GM21360 (cell line): ENCODE measurements at regions not wholly inside any gene's neighbourhood (a gene's known extent, or its start where the extent isn't known, plus 50 kb on each side); places are given as distances from the start of the nearest gene placed in this dataset.
A peak's percentile ranks its signal among the peaks of the same experiment; 100 is the strongest.
"Not testable (repeated sequence)": the region's sequence is repeated elsewhere in the genome, so short reads cannot be mapped to it uniquely, and the experiment has no call there.

Experiments used
- ATAC-seq: cut with Tn5 transposase; IDR thresholded peaks from one replicate; pipeline ENCODE4 v1.9.1; 2021; ENCODE audit warnings: mild to moderate bottlenecking, moderate library complexity; ENCODE audit not compliant: unreplicated experiment

GRCh38 chr15:60254416-60254815, 143.4 kb downstream of the ANXA2 start:
- ATAC-seq: no peak

- ATAC-seq: peak; percentile 90
Measured at GRCh38 chr15:60255390-60255789, 142.4 kb downstream of the ANXA2 start.

GRCh38 chr15:60257591-60258159, 140.1 kb downstream of the ANXA2 start:
- no peak for ATAC-seq

DNA sequence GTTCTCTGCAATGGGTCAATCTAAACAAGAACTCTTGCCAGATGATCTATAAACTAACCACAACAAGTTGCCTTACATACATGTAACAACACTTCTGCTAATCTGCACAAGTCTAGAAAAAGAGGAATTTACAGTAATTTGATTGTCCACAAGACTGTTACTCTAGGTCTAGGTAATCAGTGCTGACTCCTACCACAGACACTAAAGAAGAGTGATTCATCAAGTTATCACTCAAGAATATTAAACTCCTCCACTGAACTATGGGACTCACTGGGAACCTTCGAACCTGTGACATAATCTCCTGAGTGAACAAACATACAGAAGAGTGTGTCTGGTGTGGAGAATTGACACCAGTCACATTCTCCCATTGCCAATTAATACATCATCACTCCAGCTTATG, 138.3 kb downstream of the ANXA2 start:
- ATAC-seq: no peak

- no peak for ATAC-seq
Measured at GRCh38 chr15:60264088-60264487, 133.7 kb downstream of the ANXA2 start.

GRCh38 chr15:60264566-60264965, 133.2 kb downstream of the ANXA2 start:
- no peak for ATAC-seq

DNA sequence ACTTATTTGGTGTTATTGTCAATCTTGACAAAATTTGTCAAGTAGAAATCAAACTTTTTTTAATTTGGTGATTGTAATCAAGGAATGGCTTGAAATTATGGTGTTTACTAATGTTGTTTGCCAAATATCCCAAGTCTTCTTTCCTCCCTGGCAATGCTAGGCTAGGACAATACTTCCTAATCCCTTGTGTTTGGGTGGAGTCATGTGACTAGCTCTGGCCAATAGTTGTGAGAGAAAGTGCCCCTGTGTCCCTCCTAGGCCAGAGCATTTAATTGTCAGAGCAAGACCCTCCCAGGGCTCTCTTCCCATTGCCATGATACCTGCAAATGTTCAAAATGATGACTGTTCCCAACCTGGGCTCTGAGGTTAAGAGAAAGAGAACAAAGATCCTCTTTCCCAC, 132.7 kb downstream of the ANXA2 start:
- no peak for ATAC-seq

DNA sequence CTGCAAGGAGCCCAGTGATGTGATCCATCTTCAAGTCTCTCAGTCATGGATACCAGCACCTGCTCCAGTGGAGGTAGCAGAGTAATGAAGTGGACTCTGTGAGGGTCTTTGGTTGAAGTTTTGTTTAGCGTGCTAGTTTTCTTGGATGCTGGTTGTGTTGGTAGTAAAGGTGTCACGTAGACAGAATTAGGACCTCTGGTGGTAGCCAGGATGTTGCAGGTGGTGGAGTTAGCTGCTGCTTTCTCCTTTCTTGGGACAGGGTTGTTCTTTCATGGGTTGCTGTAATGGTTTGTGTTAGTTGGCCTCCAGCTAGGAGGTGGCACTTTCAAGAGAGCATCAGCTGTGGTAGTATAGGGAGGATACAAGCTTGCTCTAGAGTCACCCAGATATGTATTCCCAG, 125.2 kb downstream of the ANXA2 start:
- ATAC-seq: no peak

DNA sequence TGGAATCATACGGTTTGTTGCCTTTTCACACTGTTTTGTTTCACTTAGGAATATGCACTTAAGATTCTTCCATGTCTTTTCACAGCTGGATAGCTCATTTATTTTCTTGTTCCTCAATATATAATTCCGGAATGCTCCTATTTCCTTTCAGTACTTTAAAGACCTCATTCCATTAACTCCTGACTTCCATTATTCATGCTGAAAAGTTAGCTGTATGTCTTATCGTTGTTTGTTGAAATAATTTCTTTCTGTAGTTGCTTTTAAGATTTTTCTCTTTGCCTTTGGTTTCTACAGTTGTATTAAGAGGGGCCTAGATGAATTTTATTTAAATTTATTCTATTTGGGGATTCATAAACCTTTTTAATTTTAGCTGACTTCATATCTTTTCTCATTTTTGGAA, 122.2 kb downstream of the ANXA2 start:
- no peak for ATAC-seq

- no peak for ATAC-seq
Measured at GRCh38 chr15:60278879-60279278, 118.9 kb downstream of the ANXA2 start.

DNA sequence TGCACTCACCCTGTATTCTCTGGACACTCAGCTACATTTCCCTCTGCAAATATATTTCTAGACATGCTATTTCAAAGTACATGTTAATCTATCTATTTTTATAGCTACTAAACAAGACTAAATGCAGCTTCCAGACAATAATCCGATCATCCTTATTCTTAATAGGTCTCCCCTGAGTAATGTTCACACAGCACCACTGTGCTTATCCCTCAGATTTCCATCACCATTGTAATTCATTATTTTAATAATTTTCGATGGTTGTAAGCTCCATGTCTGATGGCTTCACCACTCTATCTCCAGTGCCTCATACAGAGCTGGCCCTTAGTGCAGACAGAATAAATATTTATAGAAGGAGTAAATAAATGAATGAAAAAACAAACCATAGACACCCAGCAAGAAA, 117.5 kb downstream of the ANXA2 start:
- no peak for ATAC-seq

- no peak for ATAC-seq
Measured at GRCh38 chr15:60283936-60284335, 113.8 kb downstream of the ANXA2 start.

- ATAC-seq: not testable (repeated sequence)
Measured at GRCh38 chr15:60295901-60296300, 101.9 kb downstream of the ANXA2 start.

- ATAC-seq: no peak
Measured at GRCh38 chr15:60297047-60297446, 100.7 kb downstream of the ANXA2 start.
